ENCODE measurements at regions not wholly inside any gene's neighbourhood (a gene's known extent, or its start where the extent isn't known, plus 50 kb on each side); places are given as distances from the start of the nearest gene placed in this dataset.

DNA sequence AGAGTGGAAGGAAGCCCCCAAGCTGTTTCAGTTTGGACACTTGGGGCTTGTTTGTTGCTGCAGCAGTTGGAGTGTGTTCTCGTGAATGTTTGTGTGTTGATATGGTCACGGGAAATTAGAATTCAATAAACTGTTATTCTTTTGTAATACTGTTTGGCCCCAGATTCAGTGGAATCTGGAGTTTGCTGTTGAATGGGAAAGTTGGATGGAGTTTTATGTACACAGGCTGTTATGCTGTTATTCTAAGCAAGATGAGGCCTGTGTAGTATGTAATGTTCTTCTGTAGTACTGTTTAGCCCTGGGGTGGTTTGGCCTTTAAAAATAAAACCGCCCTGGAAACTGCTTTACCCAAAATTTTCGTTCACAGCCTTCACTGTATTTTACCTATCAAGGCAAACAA, 810.4 kb upstream of the HS6ST1 start:
- H3K9me2 ChIP-seq (replicated peaks; ENCODE audit: control insufficient read depth, low read length): no peaks in the 10 kb centered on the region
- H4K20me1 ChIP-seq (ENCODE audit: control insufficient read depth, insufficient read depth, low read depth, low read length): no peaks in the 10 kb centered on the region
- H3K27me3 ChIP-seq (ENCODE audit: control insufficient read depth, low read length): no peaks in the 10 kb centered on the region
- H3K4me1 ChIP-seq (ENCODE audit: control insufficient read depth, low read length): no peaks in the 10 kb centered on the region
- no peak overlapping the region for H3K27ac ChIP-seq (ENCODE audit: low read depth, low read length)
- H3K9me3 ChIP-seq (ENCODE audit: control insufficient read depth, insufficient read depth, low read length): no peaks in the 10 kb centered on the region
- no peaks in the 10 kb centered on the region for H3K79me2 ChIP-seq (ENCODE audit: control insufficient read depth, low read length)
- H3F3A ChIP-seq (ENCODE audit: control insufficient read depth, insufficient read depth): no peaks in the 10 kb centered on the region
- no peak overlapping the region for H3K4me2 ChIP-seq (ENCODE audit: low read length)
- no peaks in the 10 kb centered on the region for H3K36me3 ChIP-seq (ENCODE audit: control insufficient read depth, low read length)
- no peak for TF ChIP-seq EZH2phosphoT487 (IDR thresholded peaks at IDR 0.05; ENCODE audit: borderline replicate concordance, low read length)
- TF ChIP-seq, protein P1, sequence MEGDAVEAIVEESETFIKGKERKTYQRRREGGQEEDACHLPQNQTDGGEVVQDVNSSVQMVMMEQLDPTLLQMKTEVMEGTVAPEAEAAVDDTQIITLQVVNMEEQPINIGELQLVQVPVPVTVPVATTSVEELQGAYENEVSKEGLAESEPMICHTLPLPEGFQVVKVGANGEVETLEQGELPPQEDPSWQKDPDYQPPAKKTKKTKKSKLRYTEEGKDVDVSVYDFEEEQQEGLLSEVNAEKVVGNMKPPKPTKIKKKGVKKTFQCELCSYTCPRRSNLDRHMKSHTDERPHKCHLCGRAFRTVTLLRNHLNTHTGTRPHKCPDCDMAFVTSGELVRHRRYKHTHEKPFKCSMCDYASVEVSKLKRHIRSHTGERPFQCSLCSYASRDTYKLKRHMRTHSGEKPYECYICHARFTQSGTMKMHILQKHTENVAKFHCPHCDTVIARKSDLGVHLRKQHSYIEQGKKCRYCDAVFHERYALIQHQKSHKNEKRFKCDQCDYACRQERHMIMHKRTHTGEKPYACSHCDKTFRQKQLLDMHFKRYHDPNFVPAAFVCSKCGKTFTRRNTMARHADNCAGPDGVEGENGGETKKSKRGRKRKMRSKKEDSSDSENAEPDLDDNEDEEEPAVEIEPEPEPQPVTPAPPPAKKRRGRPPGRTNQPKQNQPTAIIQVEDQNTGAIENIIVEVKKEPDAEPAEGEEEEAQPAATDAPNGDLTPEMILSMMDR (IDR thresholded peaks at IDR 0.05; ENCODE audit: low read depth, low read length, poor library complexity, severe bottlenecking): no peak
- no peak overlapping the region for H3K4me3 ChIP-seq (ENCODE audit: low read length)

DNA sequence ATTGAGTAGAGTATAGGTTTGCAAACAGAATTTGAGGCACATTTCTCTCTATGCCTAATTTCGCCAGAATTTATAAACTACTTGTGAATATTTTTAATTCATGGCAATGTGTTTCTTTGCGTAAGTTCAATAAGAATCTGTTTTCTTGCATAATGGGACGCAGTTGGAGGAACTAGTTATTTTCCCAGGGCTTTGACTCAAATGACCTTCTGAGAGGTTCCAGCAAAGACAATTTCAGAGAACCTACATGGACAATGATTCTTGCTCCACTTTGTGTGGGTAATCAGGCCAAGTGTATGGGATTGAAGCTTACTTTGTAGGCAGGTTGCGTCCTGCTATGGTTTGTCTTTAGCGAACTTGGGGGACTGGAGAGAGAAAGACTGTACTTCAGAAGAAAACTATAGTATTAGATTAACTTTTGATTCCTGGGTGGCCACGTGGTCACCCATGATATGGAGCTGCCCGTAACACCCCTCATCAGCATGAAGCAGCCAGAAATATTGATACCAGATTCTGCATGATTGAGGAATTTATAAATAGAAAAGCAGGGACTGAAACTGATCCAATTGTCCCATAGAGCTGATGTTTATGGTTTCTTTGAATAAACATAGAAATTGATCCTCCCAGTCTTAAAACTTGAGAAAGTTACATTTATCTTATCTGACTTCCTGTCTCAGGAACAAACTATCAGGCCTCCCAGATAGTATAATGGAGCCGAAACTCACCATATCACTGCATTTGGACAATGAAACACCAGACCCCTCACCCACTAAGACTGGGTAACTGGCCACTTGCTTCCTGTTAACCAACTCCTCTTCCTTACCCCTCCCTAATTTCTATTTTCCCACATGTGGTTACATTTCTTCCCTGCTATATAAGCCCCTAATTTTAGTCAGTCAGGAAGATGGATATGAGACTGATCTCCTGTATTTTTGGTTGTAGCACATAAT, 815.3 kb upstream of the HS6ST1 start:
- H3K27me3 ChIP-seq (ENCODE audit: control insufficient read depth, low read length): no peaks in the 10 kb centered on the region
- no peaks in the 10 kb centered on the region for H3K36me3 ChIP-seq (ENCODE audit: control insufficient read depth, low read length)
- H4K20me1 ChIP-seq (ENCODE audit: control insufficient read depth, insufficient read depth, low read depth, low read length): no peaks in the 10 kb centered on the region
- no peak overlapping the region for H3K27ac ChIP-seq (ENCODE audit: low read depth, low read length)
- no peak overlapping the region for H3K4me2 ChIP-seq (ENCODE audit: low read length)
- H3K4me3 ChIP-seq (ENCODE audit: low read length): no peak overlapping the region
- TF ChIP-seq, protein P1 (IDR thresholded peaks at IDR 0.05; ENCODE audit: low read depth, low read length, poor library complexity, severe bottlenecking): no peak
- no peak for TF ChIP-seq EZH2phosphoT487 (IDR thresholded peaks at IDR 0.05; ENCODE audit: borderline replicate concordance, low read length)
- H3K9me2 ChIP-seq (replicated peaks; ENCODE audit: control insufficient read depth, low read length): no peaks in the 10 kb centered on the region
- no peaks in the 10 kb centered on the region for H3K4me1 ChIP-seq (ENCODE audit: control insufficient read depth, low read length)
- H3K9me3 ChIP-seq (ENCODE audit: control insufficient read depth, insufficient read depth, low read length): no peaks in the 10 kb centered on the region
- H3K79me2 ChIP-seq (ENCODE audit: control insufficient read depth, low read length): no peaks in the 10 kb centered on the region
- H3F3A ChIP-seq (ENCODE audit: control insufficient read depth, insufficient read depth): no peaks in the 10 kb centered on the region

DNA sequence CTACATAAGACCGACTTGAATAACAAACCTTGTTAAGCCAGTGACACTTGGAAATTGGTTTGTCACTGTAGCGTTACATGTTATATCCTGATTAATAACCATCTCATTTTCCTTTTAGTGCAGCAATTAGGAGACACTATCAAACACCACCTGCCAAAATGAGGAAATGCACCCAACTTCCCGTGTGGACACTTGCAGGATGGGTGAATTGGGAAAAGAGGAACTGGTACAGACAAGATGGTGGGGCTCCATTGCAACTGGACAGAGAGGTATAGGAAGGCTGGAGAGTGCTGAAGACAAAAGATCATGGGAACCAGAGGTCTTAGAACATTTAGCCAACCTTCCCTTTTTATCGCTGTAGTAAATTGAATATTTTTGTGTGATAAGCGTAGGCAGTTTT, 816.3 kb upstream of the HS6ST1 start:
- Histone ChIP-seq H3K9me2 (replicated peaks; ENCODE audit: control insufficient read depth, low read length) (no peaks in the 10 kb centered on the region), H4K20me1 (ENCODE audit: control insufficient read depth, insufficient read depth, low read depth, low read length) (no peaks in the 10 kb centered on the region), H3K36me3 (ENCODE audit: control insufficient read depth, low read length) (no peaks in the 10 kb centered on the region), H3K4me1 (ENCODE audit: control insufficient read depth, low read length) (no peaks in the 10 kb centered on the region), H3F3A (ENCODE audit: control insufficient read depth, insufficient read depth) (no peaks in the 10 kb centered on the region), H3K27me3 (ENCODE audit: control insufficient read depth, low read length) (no peaks in the 10 kb centered on the region), H3K9me3 (ENCODE audit: control insufficient read depth, insufficient read depth, low read length) (no peaks in the 10 kb centered on the region), H3K4me2 (ENCODE audit: low read length) (no peak overlapping the region), H3K79me2 (ENCODE audit: control insufficient read depth, low read length) (no peaks in the 10 kb centered on the region), H3K4me3 (ENCODE audit: low read length) (no peak overlapping the region), H3K27ac (ENCODE audit: low read depth, low read length) (no peak overlapping the region)
- no peak for TF ChIP-seq EZH2phosphoT487 (IDR thresholded peaks at IDR 0.05; ENCODE audit: borderline replicate concordance, low read length)

DNA sequence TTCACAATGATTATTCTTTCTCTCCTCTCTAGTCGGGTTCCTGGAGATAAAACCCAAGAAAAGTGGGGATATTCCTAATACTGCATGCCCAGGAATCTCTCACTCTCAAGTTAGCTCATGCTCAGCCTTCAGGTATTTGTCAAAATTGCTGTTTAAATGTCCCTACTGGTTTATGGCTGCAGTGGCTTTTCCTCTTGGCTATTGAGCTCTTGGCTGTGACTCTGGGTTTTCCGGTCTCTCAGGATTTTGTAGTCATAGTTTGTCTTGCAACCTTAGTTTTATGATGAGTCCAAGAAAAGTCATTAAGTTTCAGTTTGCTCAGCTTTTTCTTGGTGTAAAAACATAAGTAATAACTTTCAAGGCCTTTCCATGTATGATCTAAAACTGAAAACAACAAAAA, 820.7 kb upstream of the HS6ST1 start:
- no peaks in the 10 kb centered on the region for H3K36me3 ChIP-seq (ENCODE audit: control insufficient read depth, low read length)
- H3K9me3 ChIP-seq (ENCODE audit: control insufficient read depth, insufficient read depth, low read length): no peaks in the 10 kb centered on the region
- H3K4me3 ChIP-seq (ENCODE audit: low read length): no peak overlapping the region
- H4K20me1 ChIP-seq (ENCODE audit: control insufficient read depth, insufficient read depth, low read depth, low read length): no peaks in the 10 kb centered on the region
- H3K9me2 ChIP-seq (replicated peaks; ENCODE audit: control insufficient read depth, low read length): no peaks in the 10 kb centered on the region
- H3K4me1 ChIP-seq (ENCODE audit: control insufficient read depth, low read length): no peaks in the 10 kb centered on the region
- H3K27me3 ChIP-seq (ENCODE audit: control insufficient read depth, low read length): no peaks in the 10 kb centered on the region
- H3K27ac ChIP-seq (ENCODE audit: low read depth, low read length): no peak overlapping the region
- no peaks in the 10 kb centered on the region for H3K79me2 ChIP-seq (ENCODE audit: control insufficient read depth, low read length)
- H3F3A ChIP-seq (ENCODE audit: control insufficient read depth, insufficient read depth): no peaks in the 10 kb centered on the region
- no peak overlapping the region for H3K4me2 ChIP-seq (ENCODE audit: low read length)
- TF ChIP-seq EZH2phosphoT487 (IDR thresholded peaks at IDR 0.05; ENCODE audit: borderline replicate concordance, low read length): no peak
- TF ChIP-seq, protein P1 (IDR thresholded peaks at IDR 0.05; ENCODE audit: low read depth, low read length, poor library complexity, severe bottlenecking): no peak

Measured in DOHH2 (cell line).